ENCODE measurements at regions not wholly inside any gene's neighbourhood (a gene's known extent, or its start where the extent isn't known, plus 50 kb on each side); places are given as distances from the start of the nearest gene placed in this dataset.

DNA sequence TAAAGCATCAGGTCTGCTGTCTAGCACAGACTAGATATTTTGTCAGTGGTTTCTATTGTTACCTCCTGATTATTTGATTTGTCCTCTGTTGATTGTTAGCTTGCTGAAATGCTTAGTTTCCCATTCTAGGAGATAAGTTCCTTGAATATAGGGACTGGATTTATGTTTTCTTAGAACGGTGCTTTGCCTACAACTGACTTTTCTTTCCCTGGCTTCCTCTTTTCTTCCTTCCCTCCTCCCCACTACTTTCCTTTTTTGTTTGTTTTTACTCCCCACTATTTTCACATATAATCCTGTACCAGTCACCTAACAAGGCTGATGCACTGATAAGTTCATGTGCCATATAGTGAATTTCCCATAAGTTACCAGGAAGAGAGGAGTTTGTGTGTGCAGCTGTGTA lies 58.5 kb upstream of the METAP2 start:
- TF ChIP-seq CTCF (IDR thresholded peaks at IDR 0.05): no peak
- TF ChIP-seq POLR2A (IDR thresholded peaks at IDR 0.05): no peak
